ENCODE measurements at regions not wholly inside any gene's neighbourhood (a gene's known extent, or its start where the extent isn't known, plus 50 kb on each side); places are given as distances from the start of the nearest gene placed in this dataset.
"Not testable (repeated sequence)": the region's sequence is repeated elsewhere in the genome, so short reads cannot be mapped to it uniquely, and the experiment has no call there.

DNA sequence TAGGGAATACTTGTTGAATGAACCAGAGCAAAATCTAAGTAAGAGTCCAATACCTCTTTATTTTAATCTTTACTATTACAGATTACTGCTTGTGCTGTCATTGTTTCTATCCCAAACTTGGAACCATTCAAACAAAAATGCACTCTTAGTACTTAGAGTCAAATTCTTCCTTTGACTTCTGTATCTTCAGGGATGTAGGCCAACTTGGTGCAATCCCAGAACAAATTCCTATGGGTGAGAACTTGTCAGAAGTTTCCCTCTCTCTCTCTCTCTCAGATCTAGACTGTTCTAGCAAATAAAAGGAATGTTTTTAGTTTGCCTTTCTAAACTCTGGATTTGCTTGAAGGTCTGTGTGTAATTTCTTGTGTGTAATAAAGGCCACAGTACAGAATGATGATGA, 329.0 kb upstream of the TMTC4 start:
- DNase-seq (ENCODE audit: low spot score): no peak
- H3K27ac Mint-ChIP-seq: no peak overlapping the region
- H3K4me1 Mint-ChIP-seq (ENCODE audit: low read depth): no peaks in the 10 kb centered on the region
- H3K27me3 Mint-ChIP-seq (ENCODE audit: low read depth): no peaks in the 10 kb centered on the region
- H3K9me3 Mint-ChIP-seq: no peaks in the 10 kb centered on the region
- no peaks in the 10 kb centered on the region for H3K36me3 Mint-ChIP-seq (ENCODE audit: low read depth)
- H3K4me3 Mint-ChIP-seq: no peak overlapping the region

DNA sequence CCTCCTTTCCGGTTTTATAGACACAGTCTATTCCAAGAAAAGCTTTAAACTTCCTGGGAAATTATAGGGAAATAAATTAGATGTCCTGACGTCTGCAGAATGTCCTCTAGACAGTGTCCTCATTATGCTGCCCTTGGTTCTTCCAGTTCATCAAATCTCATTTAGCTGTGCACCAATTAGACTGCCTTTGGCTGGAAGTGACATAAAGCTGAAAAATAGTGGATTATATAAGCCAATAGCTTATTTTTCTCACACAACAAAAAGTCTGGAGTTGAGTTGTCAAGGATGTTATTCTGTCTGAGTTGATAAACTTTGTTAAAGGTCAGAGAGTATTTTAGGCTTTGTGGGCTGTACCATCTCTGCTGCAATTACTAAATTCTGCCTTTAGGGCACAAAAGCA, 314.8 kb upstream of the TMTC4 start:
- Mint-ChIP-seq H3K9me3 (no peaks in the 10 kb centered on the region), H3K36me3 (ENCODE audit: low read depth) (no peaks in the 10 kb centered on the region), H3K27ac (no peak overlapping the region)

DNA sequence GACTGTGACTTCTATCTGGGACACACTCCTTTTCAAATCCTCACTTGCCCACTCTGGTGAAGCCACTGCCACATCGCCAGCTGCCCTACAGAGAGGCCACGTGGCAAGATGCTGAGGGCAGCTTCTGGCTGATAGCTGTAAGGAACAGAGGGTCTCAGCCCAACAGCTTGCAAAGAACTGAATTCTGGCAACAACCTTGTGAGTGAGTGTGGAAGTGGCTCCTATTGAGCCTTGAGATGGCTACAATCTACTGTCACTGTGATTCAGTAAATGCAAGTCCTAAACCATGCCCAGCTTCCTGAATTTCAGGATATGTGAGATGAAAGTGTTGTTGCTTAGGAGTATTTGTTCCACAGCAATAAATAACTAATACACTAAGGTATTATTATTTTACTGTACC, 314.3 kb upstream of the TMTC4 start:
- Mint-ChIP-seq H3K4me3 (no peak overlapping the region), H3K36me3 (ENCODE audit: low read depth) (no peaks in the 10 kb centered on the region), H3K9me3 (no peaks in the 10 kb centered on the region), H3K4me1 (ENCODE audit: low read depth) (no peaks in the 10 kb centered on the region), H3K27ac (no peak overlapping the region), H3K27me3 (ENCODE audit: low read depth) (no peaks in the 10 kb centered on the region)
- DNase-seq (ENCODE audit: low spot score): no peak

More for the DNA sequence above, 314.8 kb upstream of the TMTC4 start:
- Mint-ChIP-seq H3K4me3 (no peak overlapping the region), H3K4me1 (ENCODE audit: low read depth) (no peaks in the 10 kb centered on the region), H3K27me3 (ENCODE audit: low read depth) (no peaks in the 10 kb centered on the region)
- no peak for DNase-seq (ENCODE audit: low spot score)

DNA sequence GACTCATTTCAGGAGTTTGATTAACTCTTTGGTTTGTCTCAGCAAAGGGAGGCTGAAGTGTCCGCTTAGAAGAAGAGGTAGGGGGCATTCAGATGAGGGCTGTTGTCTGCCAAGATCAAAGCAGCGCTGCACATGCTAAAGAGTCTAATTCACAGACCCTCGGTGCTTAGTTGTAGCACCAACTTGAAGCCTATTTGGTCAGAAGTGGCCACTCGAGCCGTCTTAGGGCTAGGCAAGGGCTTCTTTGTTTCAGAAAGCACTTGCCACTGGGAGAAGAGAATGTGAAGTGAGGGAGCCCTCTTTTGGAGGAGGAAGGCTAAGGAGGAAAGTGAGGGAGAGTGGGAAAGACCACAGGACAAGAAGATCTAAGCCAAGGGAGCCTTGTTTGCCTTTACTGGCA, 313.4 kb upstream of the TMTC4 start:
- Mint-ChIP-seq H3K9me3 (no peaks in the 10 kb centered on the region), H3K27me3 (ENCODE audit: low read depth) (no peaks in the 10 kb centered on the region), H3K27ac (no peak overlapping the region), H3K4me3 (no peak overlapping the region), H3K36me3 (ENCODE audit: low read depth) (no peaks in the 10 kb centered on the region), H3K4me1 (ENCODE audit: low read depth) (no peaks in the 10 kb centered on the region)
- no peak for DNase-seq (ENCODE audit: low spot score)

DNA sequence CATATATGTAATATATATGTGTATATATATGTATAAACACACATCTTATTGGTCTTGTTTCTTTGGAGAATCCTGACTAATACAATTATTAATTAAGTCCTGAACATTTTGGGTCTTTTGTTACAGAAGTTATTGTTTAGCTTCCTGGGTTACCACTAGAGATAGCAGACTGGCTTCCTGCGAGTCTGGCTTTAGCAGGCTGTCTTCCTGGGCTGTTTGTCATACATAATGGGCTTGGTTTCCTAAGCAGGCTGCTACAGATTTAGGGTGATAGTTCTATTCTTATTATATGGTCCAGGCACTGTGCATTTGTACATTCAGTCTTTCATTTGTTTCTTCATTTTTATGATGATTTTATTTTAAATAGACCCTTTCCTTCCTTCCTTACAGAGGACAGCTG, 312.0 kb upstream of the TMTC4 start:
- H3K4me1 Mint-ChIP-seq (ENCODE audit: low read depth): no peaks in the 10 kb centered on the region
- H3K27ac Mint-ChIP-seq: no peak overlapping the region
- DNase-seq (ENCODE audit: low spot score): no peak
- no peaks in the 10 kb centered on the region for H3K27me3 Mint-ChIP-seq (ENCODE audit: low read depth)
- no peak overlapping the region for H3K4me3 Mint-ChIP-seq
- no peaks in the 10 kb centered on the region for H3K36me3 Mint-ChIP-seq (ENCODE audit: low read depth)
- H3K9me3 Mint-ChIP-seq: no peaks in the 10 kb centered on the region

DNA sequence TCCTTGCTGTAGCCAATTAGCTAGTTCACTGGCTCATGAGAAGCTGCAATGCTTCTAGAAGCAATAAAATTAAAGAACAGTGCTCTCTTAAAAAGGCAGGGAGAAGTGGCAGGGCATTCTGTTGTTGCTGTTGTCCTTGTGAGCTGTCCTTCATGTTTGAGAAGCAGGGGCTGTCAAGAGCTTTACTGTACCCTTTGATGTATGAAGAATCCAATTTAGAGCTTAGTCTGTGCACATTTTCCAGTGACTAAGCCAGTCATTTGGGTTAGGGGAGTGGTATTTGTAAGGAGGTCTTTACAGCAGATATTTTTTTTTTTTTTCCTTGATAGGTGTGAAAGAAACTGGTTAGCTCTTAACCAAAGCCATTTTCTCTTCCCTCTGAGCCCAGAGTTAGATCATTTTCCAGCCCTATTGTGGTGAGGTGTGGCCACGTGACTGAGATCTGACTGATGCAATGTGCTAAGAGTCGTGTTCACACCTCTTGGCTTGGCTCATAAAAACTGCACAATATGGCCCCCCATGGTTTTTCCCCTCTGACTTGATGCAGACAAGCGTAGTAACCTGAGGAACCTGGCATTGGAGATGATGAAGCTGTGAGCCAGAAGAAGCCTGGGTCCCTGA, 309.6 kb upstream of the TMTC4 start:
- Mint-ChIP-seq H3K9me3 (no peaks in the 10 kb centered on the region), H3K36me3 (ENCODE audit: low read depth) (no peaks in the 10 kb centered on the region), H3K4me1 (ENCODE audit: low read depth) (no peaks in the 10 kb centered on the region), H3K4me3 (no peak overlapping the region), H3K27ac (no peak overlapping the region), H3K27me3 (ENCODE audit: low read depth) (no peaks in the 10 kb centered on the region)
- DNase-seq (ENCODE audit: low spot score): no peak

DNA sequence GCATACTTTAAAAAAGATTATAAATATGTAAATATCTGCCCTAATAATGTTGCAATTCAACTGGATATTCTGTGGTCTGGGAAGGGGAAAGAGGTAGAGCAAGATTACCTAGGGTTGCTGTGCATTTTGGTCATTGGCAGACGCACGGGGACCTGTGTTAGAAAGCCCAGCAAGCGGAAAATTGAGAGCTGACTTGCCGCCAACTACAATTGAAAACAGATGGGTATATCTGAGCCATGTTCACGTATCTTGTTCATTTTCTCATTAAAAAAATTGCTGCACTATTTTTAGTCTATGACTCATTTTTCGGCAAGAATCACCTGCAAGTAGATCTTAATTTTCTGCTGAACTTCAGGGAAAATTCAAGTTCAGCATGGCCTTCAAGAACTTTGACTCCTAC, 308.5 kb upstream of the TMTC4 start:
- Mint-ChIP-seq H3K27ac (no peak overlapping the region), H3K9me3 (no peaks in the 10 kb centered on the region), H3K4me3 (no peak overlapping the region), H3K4me1 (ENCODE audit: low read depth) (no peaks in the 10 kb centered on the region), H3K36me3 (ENCODE audit: low read depth) (no peaks in the 10 kb centered on the region), H3K27me3 (ENCODE audit: low read depth) (no peaks in the 10 kb centered on the region)
- no peak for DNase-seq (ENCODE audit: low spot score)

DNA sequence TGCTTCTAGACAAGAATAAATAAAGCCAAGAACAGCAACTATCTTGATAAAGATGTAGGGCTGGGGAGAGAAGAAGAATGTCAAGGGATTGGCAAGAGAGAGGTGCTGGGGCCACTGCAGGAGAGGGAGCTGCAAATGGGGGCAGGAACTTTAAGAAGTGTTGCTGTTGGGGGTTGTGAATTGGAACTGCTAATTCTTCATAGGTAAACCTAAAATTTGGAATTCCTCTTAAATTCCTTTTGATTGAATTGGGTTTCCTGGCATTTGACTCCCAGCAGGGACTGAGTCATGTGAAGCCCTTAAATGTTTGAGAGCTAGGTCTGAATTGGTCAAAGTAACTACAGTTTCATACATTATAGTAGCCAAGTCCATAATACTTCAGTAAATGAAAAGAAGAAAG, 305.6 kb upstream of the TMTC4 start:
- no peaks in the 10 kb centered on the region for H3K27me3 Mint-ChIP-seq (ENCODE audit: low read depth)
- DNase-seq (ENCODE audit: low spot score): no peak
- H3K4me3 Mint-ChIP-seq: no peak overlapping the region
- no peaks in the 10 kb centered on the region for H3K9me3 Mint-ChIP-seq
- no peaks in the 10 kb centered on the region for H3K4me1 Mint-ChIP-seq (ENCODE audit: low read depth)
- no peaks in the 10 kb centered on the region for H3K36me3 Mint-ChIP-seq (ENCODE audit: low read depth)
- no peak overlapping the region for H3K27ac Mint-ChIP-seq

DNA sequence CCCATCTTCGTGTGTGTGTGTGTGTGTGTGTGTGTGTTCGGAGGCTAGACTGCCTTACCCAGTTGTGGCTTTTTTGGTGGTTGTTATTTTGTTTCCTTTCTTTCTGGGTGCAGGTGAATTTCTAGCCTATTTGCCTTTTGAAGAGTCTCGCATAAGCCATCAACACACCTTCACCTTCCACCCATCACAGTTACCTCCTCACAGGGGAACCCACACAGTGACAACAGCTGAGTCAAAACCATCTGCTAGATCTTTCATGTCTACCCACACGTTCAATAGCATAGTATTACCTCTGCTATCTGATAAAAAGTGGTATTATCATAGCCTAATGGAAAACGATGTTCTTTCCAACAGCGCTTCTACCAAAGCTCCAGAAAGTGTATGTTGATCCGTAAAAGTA, 303.2 kb upstream of the TMTC4 start:
- Mint-ChIP-seq H3K4me3 (no peak overlapping the region), H3K9me3 (no peaks in the 10 kb centered on the region), H3K27me3 (ENCODE audit: low read depth) (no peaks in the 10 kb centered on the region), H3K36me3 (ENCODE audit: low read depth) (no peaks in the 10 kb centered on the region), H3K27ac (no peak overlapping the region), H3K4me1 (ENCODE audit: low read depth) (no peaks in the 10 kb centered on the region)
- no peak for DNase-seq (ENCODE audit: low spot score)

DNA sequence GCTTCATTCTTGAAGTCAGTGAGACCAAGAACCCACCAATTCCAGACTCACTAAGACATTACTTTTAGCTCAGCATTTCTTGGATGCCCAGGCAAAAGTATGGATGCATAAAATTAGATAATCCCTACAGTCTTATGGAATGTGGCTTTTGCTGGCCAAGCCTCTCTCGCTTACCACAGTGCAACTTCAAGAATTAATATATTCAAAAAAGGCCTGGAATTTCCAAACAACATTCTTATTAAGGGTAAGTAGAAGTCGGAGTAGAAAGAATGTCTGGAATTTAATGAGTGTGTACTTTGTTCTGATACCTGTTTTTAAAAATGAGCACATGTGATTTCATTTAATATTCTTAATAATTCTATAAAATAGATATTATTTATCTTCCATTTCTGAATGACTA, 302.4 kb upstream of the TMTC4 start:
- no peaks in the 10 kb centered on the region for H3K9me3 Mint-ChIP-seq
- no peak overlapping the region for H3K27ac Mint-ChIP-seq
- no peak for DNase-seq (ENCODE audit: low spot score)
- H3K36me3 Mint-ChIP-seq (ENCODE audit: low read depth): no peaks in the 10 kb centered on the region
- H3K4me1 Mint-ChIP-seq (ENCODE audit: low read depth): no peaks in the 10 kb centered on the region
- H3K27me3 Mint-ChIP-seq (ENCODE audit: low read depth): no peaks in the 10 kb centered on the region
- H3K4me3 Mint-ChIP-seq: no peak overlapping the region

DNA sequence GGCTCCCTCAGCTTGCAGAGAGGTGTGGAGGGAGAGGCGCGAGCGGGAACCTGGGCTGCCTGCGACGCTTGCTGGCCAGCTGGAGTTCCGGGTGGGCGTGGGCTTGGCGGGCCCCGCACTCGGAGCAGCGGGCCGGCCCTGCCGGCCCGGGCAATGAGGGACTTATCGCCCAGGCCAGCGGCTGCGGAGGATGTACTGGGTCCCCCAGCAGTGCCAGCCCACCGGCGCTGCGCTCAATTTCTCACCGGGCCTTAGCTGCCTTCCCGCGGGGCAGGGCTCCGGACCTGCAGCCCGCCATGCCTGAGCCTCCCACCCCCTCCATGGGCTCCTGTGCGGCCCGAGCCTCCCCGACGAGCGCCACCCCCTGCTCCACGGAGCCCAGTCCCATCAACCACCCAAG, 301.1 kb upstream of the TMTC4 start:
- not testable (repeated sequence) for H3K4me3 Mint-ChIP-seq; H3K27ac Mint-ChIP-seq; H3K36me3 Mint-ChIP-seq (ENCODE audit: low read depth); H3K4me1 Mint-ChIP-seq (ENCODE audit: low read depth); H3K9me3 Mint-ChIP-seq; H3K27me3 Mint-ChIP-seq (ENCODE audit: low read depth); DNase-seq (ENCODE audit: low spot score)

DNA sequence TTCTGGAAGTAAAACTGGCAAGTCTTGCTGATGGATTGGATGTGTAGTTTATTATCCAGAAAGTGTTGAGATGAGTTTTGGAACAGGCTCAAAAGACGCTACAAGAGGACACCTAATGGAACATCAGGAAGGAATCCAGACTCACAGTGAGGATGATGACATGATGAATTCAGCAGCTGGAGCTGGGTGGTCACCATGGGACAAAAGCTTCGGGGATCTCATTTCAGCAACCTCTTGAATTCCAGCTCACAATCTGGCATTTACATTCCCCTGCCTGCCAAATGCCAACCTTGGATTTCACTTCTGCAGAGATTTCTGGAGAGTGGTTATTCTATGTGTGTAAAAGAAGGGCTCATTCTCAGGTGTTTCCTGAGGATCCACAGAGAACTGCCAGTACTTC, 288.0 kb upstream of the TMTC4 start:
- Mint-ChIP-seq H3K9me3 (no peaks in the 10 kb centered on the region), H3K36me3 (ENCODE audit: low read depth) (no peaks in the 10 kb centered on the region), H3K27me3 (ENCODE audit: low read depth) (no peaks in the 10 kb centered on the region), H3K4me3 (no peak overlapping the region), H3K4me1 (ENCODE audit: low read depth) (no peaks in the 10 kb centered on the region), H3K27ac (no peak overlapping the region)
- DNase-seq (ENCODE audit: low spot score): no peak

DNA sequence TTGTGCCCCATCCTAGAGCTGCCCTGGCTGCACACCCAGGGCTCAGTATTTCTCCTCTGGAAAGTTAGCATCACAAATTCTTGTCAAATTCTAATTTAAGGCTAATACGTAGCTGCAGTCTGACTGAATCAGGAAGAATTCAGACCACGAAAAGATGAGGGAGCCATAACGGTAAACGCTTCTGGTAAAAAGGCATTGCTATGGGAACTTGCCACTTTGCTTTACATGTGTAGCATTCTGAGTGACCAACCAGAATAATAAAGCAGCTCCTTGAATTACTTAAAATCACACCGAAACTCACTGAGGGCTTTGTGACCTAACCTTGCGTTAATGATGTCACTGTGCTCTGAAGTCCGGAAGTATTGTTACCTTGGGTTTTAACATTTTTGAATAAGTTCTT, 286.6 kb upstream of the TMTC4 start:
- Mint-ChIP-seq H3K27ac (no peak overlapping the region), H3K27me3 (ENCODE audit: low read depth) (no peaks in the 10 kb centered on the region), H3K9me3 (no peaks in the 10 kb centered on the region), H3K4me3 (no peak overlapping the region), H3K36me3 (ENCODE audit: low read depth) (no peaks in the 10 kb centered on the region), H3K4me1 (ENCODE audit: low read depth) (no peaks in the 10 kb centered on the region)
- DNase-seq (ENCODE audit: low spot score): no peak

DNA sequence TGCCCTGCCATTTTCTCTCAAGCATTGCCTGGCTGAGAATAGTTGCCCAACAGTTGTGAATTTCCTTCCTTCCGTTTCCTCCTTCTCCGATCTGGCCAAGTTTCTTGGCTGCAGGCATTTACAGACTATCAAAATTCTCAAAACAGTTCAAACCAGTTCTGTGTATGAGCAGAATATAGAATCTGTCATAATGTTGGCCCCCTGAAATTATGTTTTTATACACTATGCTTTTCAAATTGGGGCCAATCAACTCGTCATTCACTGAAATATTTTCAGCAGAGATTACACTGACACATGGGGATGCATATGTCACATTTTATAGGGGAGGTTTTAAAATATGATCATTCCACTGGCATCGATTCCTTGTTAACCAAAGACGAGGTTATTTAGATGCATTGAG, 284.2 kb upstream of the TMTC4 start:
- H3K36me3 Mint-ChIP-seq (ENCODE audit: low read depth): no peaks in the 10 kb centered on the region
- H3K27me3 Mint-ChIP-seq (ENCODE audit: low read depth): no peaks in the 10 kb centered on the region
- no peak overlapping the region for H3K27ac Mint-ChIP-seq
- H3K4me3 Mint-ChIP-seq: no peak overlapping the region
- DNase-seq (ENCODE audit: low spot score): no peak
- no peaks in the 10 kb centered on the region for H3K9me3 Mint-ChIP-seq
- no peaks in the 10 kb centered on the region for H3K4me1 Mint-ChIP-seq (ENCODE audit: low read depth)

DNA sequence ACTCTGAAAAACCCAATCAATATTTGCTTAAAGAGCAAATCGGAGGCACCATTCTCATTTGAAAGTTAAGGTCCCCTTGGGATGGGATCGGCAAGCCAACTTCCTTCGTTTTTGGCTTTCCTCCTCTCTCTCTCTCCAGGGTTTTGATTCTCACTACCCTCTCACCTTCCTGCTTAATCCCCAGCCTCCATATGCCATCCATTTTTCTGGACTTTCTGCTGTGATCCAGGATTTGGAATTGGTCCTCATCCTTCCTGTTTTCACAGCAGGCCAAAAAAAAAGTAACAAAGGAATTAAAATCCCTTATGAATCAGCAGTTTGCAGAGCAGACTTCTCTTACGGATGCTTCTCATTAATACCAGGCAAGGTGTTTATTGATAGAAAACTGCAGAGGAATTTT, 283.1 kb upstream of the TMTC4 start:
- Mint-ChIP-seq H3K4me3 (no peak overlapping the region), H3K27ac (no peak overlapping the region), H3K27me3 (ENCODE audit: low read depth) (no peaks in the 10 kb centered on the region), H3K9me3 (no peaks in the 10 kb centered on the region), H3K4me1 (ENCODE audit: low read depth) (no peaks in the 10 kb centered on the region), H3K36me3 (ENCODE audit: low read depth) (no peaks in the 10 kb centered on the region)
- no peak for DNase-seq (ENCODE audit: low spot score)

Measured in T-helper 2 cell treated with Interferon-gamma antibody and Interleukin-4, amounts not matched to agents 5 μg/mL and 100 μg/mL, for 36 hours (primary cell).